ENCODE measurements at regions not wholly inside any gene's neighbourhood (a gene's known extent, or its start where the extent isn't known, plus 50 kb on each side); places are given as distances from the start of the nearest gene placed in this dataset.

- no peak for DNase-seq (ENCODE audit: low read depth, low spot score)
These were observed 64.5 kb upstream of the SORCS3 start for GRCh38 chr10:104576611-104577010.

DNA sequence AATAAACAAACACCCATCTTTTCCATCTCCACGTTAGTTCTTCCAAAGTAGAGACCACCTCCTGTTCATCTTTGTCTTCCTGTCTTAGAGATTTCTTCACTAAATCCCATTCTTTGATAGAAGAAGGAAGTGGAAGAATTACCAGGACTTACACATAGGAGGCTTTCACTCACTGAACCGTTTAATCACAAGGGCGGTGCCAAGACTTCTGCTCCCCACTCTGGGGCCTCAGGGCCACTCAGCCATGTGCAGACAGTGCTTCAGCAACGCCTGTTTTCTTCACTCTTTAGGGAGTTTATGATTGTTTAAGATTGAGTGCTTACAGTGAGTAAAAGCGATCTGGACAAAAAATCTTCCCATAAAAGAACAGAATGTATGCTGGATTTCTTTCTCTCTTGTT is 63.9 kb upstream of the SORCS3 start:
- no peak for DNase-seq (ENCODE audit: low read depth, low spot score)

- peak; percentile 15 for DNase-seq (ENCODE audit: low read depth, low spot score)
These were observed 63.1 kb upstream of the SORCS3 start for GRCh38 chr10:104577861-104578521.

DNA sequence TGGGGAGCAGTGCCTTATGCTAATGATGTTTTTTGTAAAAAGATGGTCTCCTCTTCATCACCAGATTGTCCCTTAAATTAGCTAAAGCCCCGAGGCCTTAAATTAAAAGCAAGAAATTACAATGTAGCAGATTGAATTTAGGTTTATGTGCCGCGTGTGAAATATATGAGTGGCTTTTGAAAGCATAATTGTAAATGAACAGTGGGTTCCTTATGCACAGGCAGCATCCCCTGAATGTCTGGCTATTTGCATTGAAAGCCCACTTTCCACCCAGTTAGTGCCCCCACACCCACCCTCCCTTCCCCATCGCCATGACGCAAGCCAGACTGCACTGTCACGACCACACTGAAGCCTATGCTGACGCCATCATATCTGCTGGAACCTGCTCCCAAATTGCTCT is 62.4 kb upstream of the SORCS3 start:
- DNase-seq (ENCODE audit: low read depth, low spot score), result no peak

DNA sequence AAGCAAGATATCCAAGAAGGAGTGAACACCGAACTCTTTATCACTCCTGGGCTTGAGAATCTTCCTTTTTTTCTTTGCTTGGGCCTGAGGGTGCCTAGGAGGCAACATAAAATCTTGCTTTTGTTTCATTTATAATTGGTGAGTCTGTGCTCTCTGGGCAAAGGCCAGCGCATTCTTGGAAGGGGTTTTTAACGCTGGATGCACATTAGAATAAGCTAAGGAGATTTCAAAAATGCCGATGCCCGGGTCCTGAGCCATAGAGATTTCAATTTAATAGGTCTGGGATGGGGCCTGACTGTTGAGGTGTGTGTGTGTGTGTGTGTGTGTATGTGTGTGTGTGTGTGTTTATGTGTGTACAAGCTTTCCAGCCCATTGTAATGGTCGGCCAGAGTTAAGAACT is 62.0 kb upstream of the SORCS3 start:
- no peak for DNase-seq (ENCODE audit: low read depth, low spot score)

GRCh38 chr10:104580321-104580720 is 60.8 kb upstream of the SORCS3 start:
- DNase-seq (ENCODE audit: low read depth, low spot score), result no peak

GRCh38 chr10:104580774-104581675 is 60.1 kb upstream of the SORCS3 start:
- DNase-seq (ENCODE audit: low read depth, low spot score), result peak; percentile 30

- DNase-seq (ENCODE audit: low read depth, low spot score), result no peak
These were observed 59.0 kb upstream of the SORCS3 start for GRCh38 chr10:104581884-104582601.

- no peak for DNase-seq (ENCODE audit: low read depth, low spot score)
These were observed 58.5 kb upstream of the SORCS3 start for GRCh38 chr10:104582602-104582951.

DNA sequence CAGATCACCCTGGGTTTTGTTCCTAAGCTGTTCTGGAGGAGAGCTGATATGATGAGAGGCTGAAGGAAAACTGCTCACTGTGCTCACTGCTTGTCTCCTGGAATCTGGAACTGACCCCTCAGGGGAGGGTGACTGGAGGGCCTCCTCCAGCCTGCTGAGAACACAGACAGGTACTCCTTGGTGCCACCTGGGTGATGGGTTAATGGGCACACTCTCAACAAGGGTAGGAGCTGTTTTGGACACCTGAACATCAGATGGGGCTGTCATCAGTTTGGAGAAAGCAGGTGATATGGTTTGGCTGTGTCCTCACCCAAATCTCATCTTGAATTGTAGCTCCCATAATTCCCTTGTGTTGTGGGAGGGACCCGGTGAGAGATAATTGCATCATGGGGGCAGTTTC is 58.1 kb upstream of the SORCS3 start:
- DNase-seq (ENCODE audit: low read depth, low spot score), result no peak

DNA sequence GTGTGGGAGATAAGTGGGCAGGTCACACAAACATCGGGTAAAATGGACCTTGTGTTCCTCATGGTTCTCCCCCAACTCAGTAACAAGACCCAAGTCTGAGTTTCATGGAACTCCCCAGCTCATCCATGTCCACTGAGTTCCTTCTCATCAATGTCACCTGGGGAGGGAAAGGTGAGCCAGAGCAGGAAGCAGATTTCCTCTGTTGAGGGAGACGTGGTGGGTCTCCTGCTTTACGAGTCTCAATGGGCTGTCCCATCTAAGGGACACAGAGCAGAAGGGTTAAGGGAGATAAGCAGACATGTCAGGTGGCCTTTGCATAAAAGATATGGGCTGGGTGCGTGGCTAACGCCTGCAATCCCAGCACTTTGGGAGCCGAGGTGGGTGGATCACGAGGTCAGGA is 56.5 kb upstream of the SORCS3 start:
- DNase-seq (ENCODE audit: low read depth, low spot score), result no peak

GRCh38 chr10:104587751-104588150 is 53.3 kb upstream of the SORCS3 start:
- no peak for DNase-seq (ENCODE audit: low read depth, low spot score)

- DNase-seq (ENCODE audit: low read depth, low spot score), result no peak
These were observed 51.7 kb upstream of the SORCS3 start for GRCh38 chr10:104589431-104589830.

DNA sequence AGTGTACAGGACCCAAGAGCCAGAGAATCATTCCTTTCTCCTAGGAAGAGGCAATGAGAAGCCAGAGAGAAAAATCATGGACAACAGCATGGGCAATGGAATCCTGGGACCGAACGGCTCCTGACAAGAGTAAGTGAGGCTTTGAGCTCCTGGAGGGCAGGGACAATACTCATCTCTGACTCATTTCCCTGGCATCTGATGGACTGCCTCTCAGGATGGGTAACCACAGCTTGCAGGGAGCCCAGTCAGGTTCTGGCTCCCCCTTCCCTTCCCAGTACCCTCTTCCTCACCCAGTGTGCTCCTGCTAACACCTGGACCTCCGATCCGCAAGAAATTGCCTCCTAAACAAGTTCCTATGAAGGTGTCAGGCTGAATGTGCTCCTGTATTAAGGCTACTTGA is 51.2 kb upstream of the SORCS3 start:
- no peak for DNase-seq (ENCODE audit: low read depth, low spot score)
